PFSK-1 (cell line): ENCODE measurements at regions not wholly inside any gene's neighbourhood (a gene's known extent, or its start where the extent isn't known, plus 50 kb on each side); places are given as distances from the start of the nearest gene placed in this dataset.

Experiments
- POLR2AphosphoS5 ChIP-seq: IDR thresholded peaks from 2 replicates; pipeline ENCODE4 v1.6.1; 2012; ENCODE audit warnings: low read depth, mild to moderate bottlenecking, control low read depth, low read length, moderate library complexity
- REST ChIP-seq, 2 experiments: IDR thresholded peaks; 2 replicates each; pipeline versions ENCODE4 v1.6.1 to v1.8.0; 2011 to 2012; ENCODE audit warnings: low read depth in 2 of 2, low read length in 2 of 2, control low read depth in 1 of 2, inconsistent platforms in 1 of 2, mild to moderate bottlenecking in 1 of 2, moderate library complexity in 1 of 2; ENCODE audit not compliant: insufficient read depth in 1 of 2
- TAF1 ChIP-seq: IDR thresholded peaks from 2 replicates; pipeline ENCODE4 v1.6.1; 2012; ENCODE audit warnings: low read length, control low read depth, borderline replicate concordance; ENCODE audit not compliant: insufficient read depth

GRCh38 chr7:16035392-16035791 is 348.9 kb upstream of the MEOX2 start:
- TF ChIP-seq REST (IDR thresholded peaks at IDR 0.05; ENCODE audit: insufficient read depth in 1 of 2, low read depth in 2 of 2, low read length in 2 of 2): no peak
- TF ChIP-seq TAF1: no peak
- TF ChIP-seq POLR2AphosphoS5: no peak
